K562 (cell line): ENCODE measurements at regions not wholly inside any gene's neighbourhood (a gene's known extent, or its start where the extent isn't known, plus 50 kb on each side); places are given as distances from the start of the nearest gene placed in this dataset.

ENCODE experiments used
- CTCF ChIP-seq, 3 experiments: IDR thresholded peaks in 2 of 3; conservative IDR thresholded peaks in 1 of 3; 2 replicates each; pipeline ENCODE4 v1.5.1; 2011 to 2012; ENCODE audit warnings: low read length in 3 of 3, mild to moderate bottlenecking in 3 of 3, control low read depth in 2 of 3, improper control_type of control experiment in 1 of 3, inconsistent platforms in 1 of 3, low read depth in 1 of 3, mixed read lengths in 1 of 3, moderate library complexity in 1 of 3; ENCODE audit not compliant: insufficient read depth in 2 of 3
- GTF3C2 ChIP-seq: IDR thresholded peaks from 3 replicates; pipeline ENCODE4 v1.6.1; 2011; ENCODE audit warnings: borderline replicate concordance, mild to moderate bottlenecking, moderate library complexity; ENCODE audit not compliant: insufficient read length; ENCODE audit errors: extremely low read depth
- NBN ChIP-seq: fragments of 450-650 bp; IDR thresholded peaks from 2 replicates; pipeline ENCODE4 v1.6.1; 2016; ENCODE audit warnings: low read depth, mild to moderate bottlenecking
- POLR2AphosphoS5 ChIP-seq: IDR thresholded peaks from 2 replicates; pipeline ENCODE4 v1.6.1; 2011; ENCODE audit warnings: mild to moderate bottlenecking, low read depth, low read length, moderate library complexity; ENCODE audit not compliant: control insufficient read depth, insufficient read depth
- USF1 ChIP-seq: sonication (generic); formaldehyde crosslinking; IDR thresholded peaks from 2 replicates; pipeline ENCODE4 v1.9.0; 2022; ENCODE audit warnings: mild to moderate bottlenecking, missing genetic modification reagents

GRCh38 chr7:18177129-18177814, 149.6 kb upstream of the PRPS1L1 start:
- TF ChIP-seq CTCF (IDR thresholded peaks at IDR 0.05 in 2 of 3, conservative IDR thresholded peaks at IDR 0.05 in 1 of 3; ENCODE audit: insufficient read depth in 2 of 3, low read depth in 1 of 3, low read length in 3 of 3) (0 out of 6 replicates have a peak, but pooled peaks of 1 of the 3 experiments have one; percentile 8), POLR2AphosphoS5 (peak; percentile 71; the same call in 1 of the 2 replicates), GTF3C2 (no peak), NBN (0 out of 2 replicates have a peak, but pooled peaks have one; percentile 33), USF1 (CRISPR knock-in tag) (no peak)
